OCI-LY7 (cell line): ENCODE measurements at regions not wholly inside any gene's neighbourhood (a gene's known extent, or its start where the extent isn't known, plus 50 kb on each side); places are given as distances from the start of the nearest gene placed in this dataset.

ENCODE experiments used
- CTCF ChIP-seq: fragments of 200-600 bp; sonication (generic); conservative IDR thresholded peaks from 2 replicates; pipeline ENCODE4 v1.5.1; 2014; ENCODE audit warnings: mild to moderate bottlenecking, antibody characterized with exemption, low read length, moderate library complexity, mixed read lengths
- EZH2phosphoT487 ChIP-seq: fragments of 200-600 bp; sonication (generic); IDR thresholded peaks from 2 replicates; pipeline ENCODE4 v1.6.1; 2018; ENCODE audit warnings: low read depth, borderline replicate concordance, mild to moderate bottlenecking, mixed run types, antibody characterized with exemption, low read length, moderate library complexity, mixed read lengths

- TF ChIP-seq CTCF, result no peak
- TF ChIP-seq EZH2phosphoT487, result no peak
Observed at GRCh38 chr11:44505581-44506054, 59.8 kb upstream of the CD82 start.
